GM18909 (cell line): ENCODE measurements at regions not wholly inside any gene's neighbourhood (a gene's known extent, or its start where the extent isn't known, plus 50 kb on each side); places are given as distances from the start of the nearest gene placed in this dataset.

Source experiments
- ATAC-seq: cut with Tn5 transposase; IDR thresholded peaks from one replicate; pipeline ENCODE4 v1.9.1; 2021; ENCODE audit warnings: mild to moderate bottlenecking; ENCODE audit not compliant: unreplicated experiment, poor library complexity

- ATAC-seq = no peak
Observed at GRCh38 chr5:2399096-2399495, 352.4 kb downstream of the IRX2 start.

GRCh38 chr5:2393556-2393955, 357.9 kb downstream of the IRX2 start:
- no peak for ATAC-seq

- ATAC-seq = no peak
Observed at GRCh38 chr5:2391566-2391965, 359.9 kb downstream of the IRX2 start.

- no peak for ATAC-seq
Observed at GRCh38 chr5:2391021-2391420, 360.5 kb downstream of the IRX2 start.

- ATAC-seq = no peak
Observed at GRCh38 chr5:2388571-2388970, 362.9 kb downstream of the IRX2 start.

- no peak for ATAC-seq
Observed at GRCh38 chr5:2387634-2388325, 363.7 kb downstream of the IRX2 start.

- no peak for ATAC-seq
Observed at GRCh38 chr5:2387250-2387633, 364.2 kb downstream of the IRX2 start.

- no peak for ATAC-seq
Observed at GRCh38 chr5:2385818-2386217, 365.7 kb downstream of the IRX2 start.

- ATAC-seq = no peak
Observed at GRCh38 chr5:2383698-2384065, 367.8 kb downstream of the IRX2 start.

GRCh38 chr5:2382776-2383697, 368.4 kb downstream of the IRX2 start:
- no peak for ATAC-seq

- no peak for ATAC-seq
Observed at GRCh38 chr5:2381861-2382260, 369.6 kb downstream of the IRX2 start.

GRCh38 chr5:2381070-2381469, 370.4 kb downstream of the IRX2 start:
- ATAC-seq = no peak

- ATAC-seq = no peak
Observed at GRCh38 chr5:2378976-2379375, 372.5 kb downstream of the IRX2 start.

GRCh38 chr5:2378108-2378507, 373.4 kb downstream of the IRX2 start:
- no peak for ATAC-seq

- ATAC-seq = no peak
Observed at GRCh38 chr5:2376486-2376885, 375.0 kb downstream of the IRX2 start.

GRCh38 chr5:2375757-2376250, 375.7 kb downstream of the IRX2 start:
- ATAC-seq = no peak

GRCh38 chr5:2375291-2375690, 376.2 kb downstream of the IRX2 start:
- ATAC-seq = no peak

GRCh38 chr5:2374703-2375102, 376.8 kb downstream of the IRX2 start:
- no peak for ATAC-seq

GRCh38 chr5:2373631-2374030, 377.8 kb downstream of the IRX2 start:
- ATAC-seq = no peak

- no peak for ATAC-seq
Observed at GRCh38 chr5:2371419-2371710, 380.1 kb downstream of the IRX2 start.

- ATAC-seq = no peak
Observed at GRCh38 chr5:2370626-2371418, 380.7 kb downstream of the IRX2 start.
